ENCODE measurements at regions not wholly inside any gene's neighbourhood (a gene's known extent, or its start where the extent isn't known, plus 50 kb on each side); places are given as distances from the start of the nearest gene placed in this dataset.

DNA sequence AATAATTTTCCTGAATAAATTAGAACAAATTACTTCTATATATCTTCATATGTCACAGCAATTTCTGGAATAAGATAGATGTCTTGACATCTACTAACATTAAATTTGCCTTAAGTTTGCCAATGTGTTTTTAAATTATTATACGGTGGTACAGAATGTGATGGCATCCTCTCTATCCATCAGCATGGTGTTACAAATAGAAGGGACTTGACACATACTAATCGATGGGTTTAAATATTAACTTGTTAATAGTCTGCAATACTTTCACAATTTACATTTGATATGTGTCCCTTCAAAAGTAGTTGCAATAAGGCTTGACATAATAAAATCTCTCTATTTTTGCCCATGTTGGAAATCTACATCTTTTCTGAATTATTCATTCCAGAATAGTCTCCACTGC, 65.1 kb upstream of the PRR20A start:
- intact Hi-C loops (cut with DNase I; ENCODE audit: low total_unique reads), result no loop called here
- 87 to 95% (median 89%) methylated on average over 2 of the region's 2 CpGs for WGBS, 5 donors
- Histone ChIP-seq H3K27ac (no peak overlapping the region), H3K9me3 (peaks cover 0 to 12% (median 3%) of the 10 kb centered on the region in 8 donors), H3K4me1 (no peaks in the 10 kb centered on the region), H3K4me3 (no peak overlapping the region), H3K27me3 (replicated peaks in 1 of 7) (no peaks in the 10 kb centered on the region), H3K36me3 (no peaks in the 10 kb centered on the region)
- TF ChIP-seq, protein P1, sequence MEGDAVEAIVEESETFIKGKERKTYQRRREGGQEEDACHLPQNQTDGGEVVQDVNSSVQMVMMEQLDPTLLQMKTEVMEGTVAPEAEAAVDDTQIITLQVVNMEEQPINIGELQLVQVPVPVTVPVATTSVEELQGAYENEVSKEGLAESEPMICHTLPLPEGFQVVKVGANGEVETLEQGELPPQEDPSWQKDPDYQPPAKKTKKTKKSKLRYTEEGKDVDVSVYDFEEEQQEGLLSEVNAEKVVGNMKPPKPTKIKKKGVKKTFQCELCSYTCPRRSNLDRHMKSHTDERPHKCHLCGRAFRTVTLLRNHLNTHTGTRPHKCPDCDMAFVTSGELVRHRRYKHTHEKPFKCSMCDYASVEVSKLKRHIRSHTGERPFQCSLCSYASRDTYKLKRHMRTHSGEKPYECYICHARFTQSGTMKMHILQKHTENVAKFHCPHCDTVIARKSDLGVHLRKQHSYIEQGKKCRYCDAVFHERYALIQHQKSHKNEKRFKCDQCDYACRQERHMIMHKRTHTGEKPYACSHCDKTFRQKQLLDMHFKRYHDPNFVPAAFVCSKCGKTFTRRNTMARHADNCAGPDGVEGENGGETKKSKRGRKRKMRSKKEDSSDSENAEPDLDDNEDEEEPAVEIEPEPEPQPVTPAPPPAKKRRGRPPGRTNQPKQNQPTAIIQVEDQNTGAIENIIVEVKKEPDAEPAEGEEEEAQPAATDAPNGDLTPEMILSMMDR (IDR thresholded peaks at IDR 0.05 in 8 of 11, conservative IDR thresholded peaks at IDR 0.05 in 3 of 11), result no peak
- TF ChIP-seq POLR2AphosphoS5 (IDR thresholded peaks at IDR 0.05), result no peak
- TF ChIP-seq POLR2A (IDR thresholded peaks at IDR 0.05), result no peak
- no peak for DNase-seq

DNA sequence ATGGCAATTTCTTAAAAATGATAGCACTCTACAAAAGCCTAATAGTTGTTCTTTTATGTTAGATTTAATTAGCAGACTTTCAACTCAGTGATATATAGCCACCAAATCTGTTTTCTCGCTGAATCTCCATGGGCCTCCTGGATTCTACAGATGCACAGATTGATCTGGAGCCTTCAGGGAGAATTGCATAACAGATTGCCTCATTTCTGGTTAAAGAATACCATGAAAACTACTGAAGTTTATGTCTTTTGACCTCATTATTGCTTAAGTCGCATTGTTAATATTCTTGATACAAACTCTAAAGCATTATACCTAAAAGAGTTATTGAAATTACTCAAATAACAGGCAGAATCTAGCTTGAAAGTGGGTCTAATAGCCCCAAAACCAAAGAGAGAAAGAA, 53.7 kb upstream of the PRR20A start:
- Histone ChIP-seq H3K4me3 (no peak overlapping the region), H3K9me3 (peaks cover 0 to 17% (median 12%) of the 10 kb centered on the region in 8 donors), H3K4me1 (no peaks in the 10 kb centered on the region), H3K27me3 (replicated peaks in 1 of 7) (no peaks in the 10 kb centered on the region), H3K27ac (no peak overlapping the region), H3K36me3 (no peaks in the 10 kb centered on the region)
- WGBS, 5 donors, result 72 to 84% (median 78%) methylated on average over 2 of the region's 2 CpGs
- TF ChIP-seq, protein P1 (IDR thresholded peaks at IDR 0.05 in 8 of 11, conservative IDR thresholded peaks at IDR 0.05 in 3 of 11), result no peak
- TF ChIP-seq POLR2A (IDR thresholded peaks at IDR 0.05) (no peak), POLR2AphosphoS5 (IDR thresholded peaks at IDR 0.05) (no peak)
- intact Hi-C loops (cut with DNase I; ENCODE audit: low total_unique reads), result no loop called here
- no peak for DNase-seq

Small RNAs in the stretch of these regions (microRNA-seq; reads per million reads assigned to microRNA genes)
- 0 to 0.36 (median 0.35) reads per million in 3 donors for gene MIR1297
- gene MIR5007, result 0 reads per million in 3 donors

Small RNAs in the stretch of these regions (small RNA-seq; reads per million reads assigned to genes)
- gene MIR5007 (0 reads per million in 4 donors), gene RF02271 (0 reads per million in 4 donors)

Data from spleen (tissue), 11 donors.